WTC11 (cell line): ENCODE measurements at regions not wholly inside any gene's neighbourhood (a gene's known extent, or its start where the extent isn't known, plus 50 kb on each side); places are given as distances from the start of the nearest gene placed in this dataset.

Experiments used
- ATAC-seq: fragments of 200-7000 bp; cut with Tn5 transposase; 2 replicates; pipeline ENCODE4 v1.10.0; 2021; ENCODE audit warnings: mild to moderate bottlenecking, moderate library complexity
- CTCF ChIA-PET: fragments of 300-600 bp; sonication (Branson Sonifier 250); formaldehyde crosslinking; loops from one replicate; lab custom pipeline; 2021; ENCODE audit warnings: antibody characterized with exemption; lab: Charles Lee
- POLR2A ChIA-PET: fragments of 350-600 bp; sonication (Branson Sonifier 250); formaldehyde crosslinking; loops from one replicate; lab custom pipeline; 2021; ENCODE audit warnings: antibody characterized with exemption; lab: Charles Lee
- DNase-seq: peaks from one replicate; pipeline ENCODE4 v3.0.0; 2021; ENCODE audit warnings: low spot score
- H3K27ac Mint-ChIP-seq: 2 replicates; pipeline ENCODE4 v1.8.0; 2021; ENCODE audit warnings: mixed read lengths
- H3K27me3 Mint-ChIP-seq: 2 replicates; pipeline ENCODE4 v1.8.0; 2021; ENCODE audit warnings: low read depth, mild to moderate bottlenecking, moderate library complexity, mixed read lengths
- H3K36me3 Mint-ChIP-seq: 2 replicates; pipeline ENCODE4 v1.8.0; 2021; ENCODE audit warnings: mixed read lengths
- H3K4me1 Mint-ChIP-seq: 2 replicates; pipeline ENCODE4 v1.8.0; 2022; ENCODE audit warnings: mixed read lengths
- H3K4me3 Mint-ChIP-seq: 2 replicates; pipeline ENCODE4 v1.8.0; 2021; ENCODE audit warnings: mild to moderate bottlenecking, moderate library complexity, mixed read lengths
- H3K9me3 Mint-ChIP-seq: 2 replicates; pipeline ENCODE4 v1.8.0; 2021; ENCODE audit warnings: mixed read lengths
- AFF4 ChIP-seq: sonication (generic); formaldehyde crosslinking; IDR thresholded peaks from 2 replicates; pipeline ENCODE4 v1.8.1; 2023; ENCODE audit warnings: mild to moderate bottlenecking, missing genetic modification reagents, borderline replicate concordance
- ATF3 ChIP-seq: sonication (generic); formaldehyde crosslinking; conservative IDR thresholded peaks from 2 replicates; pipeline ENCODE4 v1.8.1; 2022; ENCODE audit warnings: mild to moderate bottlenecking, missing genetic modification reagents
- CREB1 ChIP-seq: sonication (generic); formaldehyde crosslinking; IDR thresholded peaks from 2 replicates; pipeline ENCODE4 v1.8.0; 2023; ENCODE audit warnings: mild to moderate bottlenecking, missing genetic modification reagents
- CTCF ChIP-seq: fragments of 200-600 bp; IDR thresholded peaks from 2 replicates; pipeline ENCODE4 v1.8.0; 2022; ENCODE audit warnings: antibody characterized with exemption
- E2F4 ChIP-seq: sonication (generic); formaldehyde crosslinking; IDR thresholded peaks from 2 replicates; pipeline ENCODE4 v1.8.1; 2022; ENCODE audit warnings: low read depth, mild to moderate bottlenecking, moderate library complexity, missing genetic modification reagents, borderline replicate concordance
- ELF4 ChIP-seq: sonication (generic); formaldehyde crosslinking; IDR thresholded peaks from 2 replicates; pipeline ENCODE4 v1.8.1; 2022; ENCODE audit warnings: low read depth, mild to moderate bottlenecking, moderate library complexity, missing genetic modification reagents
- ERG ChIP-seq: fragments of 250-450 bp; sonication (Bioruptor Pico); IDR thresholded peaks from 2 replicates; pipeline ENCODE4 v1.8.0; 2021; ENCODE audit warnings: mild to moderate bottlenecking
- KAT7 ChIP-seq: sonication (generic); formaldehyde crosslinking; IDR thresholded peaks from 2 replicates; pipeline ENCODE4 v1.8.1; 2023; ENCODE audit warnings: missing genetic modification reagents, mild to moderate bottlenecking, borderline replicate concordance
- MYBL2 ChIP-seq: sonication (generic); formaldehyde crosslinking; IDR thresholded peaks from 2 replicates; pipeline ENCODE4 v1.8.1; 2023; ENCODE audit warnings: mild to moderate bottlenecking, moderate library complexity, missing genetic modification reagents
- NR3C1 ChIP-seq: sonication (generic); formaldehyde crosslinking; conservative IDR thresholded peaks from 2 replicates; pipeline ENCODE4 v1.8.1; 2023; ENCODE audit warnings: low read depth, mild to moderate bottlenecking, missing genetic modification reagents
- PREB ChIP-seq: sonication (generic); formaldehyde crosslinking; IDR thresholded peaks from 2 replicates; pipeline ENCODE4 v1.8.1; 2022; ENCODE audit warnings: mild to moderate bottlenecking, missing genetic modification reagents, moderate library complexity, borderline replicate concordance
- RORB ChIP-seq: fragments of 250-450 bp; sonication (Bioruptor Pico); IDR thresholded peaks from 2 replicates; pipeline ENCODE4 v1.9.0; 2021; ENCODE audit warnings: mild to moderate bottlenecking
- SP1 ChIP-seq: sonication (generic); formaldehyde crosslinking; conservative IDR thresholded peaks from 2 replicates; pipeline ENCODE4 v1.8.1; 2022; ENCODE audit warnings: missing genetic modification reagents
- USF1 ChIP-seq: sonication (generic); formaldehyde crosslinking; IDR thresholded peaks from 2 replicates; pipeline ENCODE4 v1.8.0; 2022; ENCODE audit warnings: mild to moderate bottlenecking, missing genetic modification reagents
- ZBTB43 ChIP-seq: sonication (generic); formaldehyde crosslinking; IDR thresholded peaks from 2 replicates; pipeline ENCODE4 v1.8.1; 2023; ENCODE audit warnings: mild to moderate bottlenecking, missing genetic modification reagents
- ZNF138 ChIP-seq: sonication (generic); formaldehyde crosslinking; conservative IDR thresholded peaks from 2 replicates; pipeline ENCODE4 v1.8.1; 2022; ENCODE audit warnings: mild to moderate bottlenecking, moderate library complexity, missing genetic modification reagents
- ZNF232 ChIP-seq: sonication (generic); formaldehyde crosslinking; IDR thresholded peaks from 2 replicates; pipeline ENCODE4 v1.8.0; 2022; ENCODE audit warnings: mild to moderate bottlenecking, missing genetic modification reagents
- ZNF281 ChIP-seq: sonication (generic); formaldehyde crosslinking; IDR thresholded peaks from 2 replicates; pipeline ENCODE4 v1.8.0; 2023; ENCODE audit warnings: mild to moderate bottlenecking, missing genetic modification reagents
- ZNF423 ChIP-seq: fragments of 250-450 bp; sonication (Bioruptor Pico); IDR thresholded peaks from 2 replicates; pipeline ENCODE4 v2.1.2; 2022; ENCODE audit warnings: mild to moderate bottlenecking, moderate library complexity
- ZNF671 ChIP-seq: fragments of 250-450 bp; sonication (Bioruptor Pico); IDR thresholded peaks from 2 replicates; pipeline ENCODE4 v1.8.0; 2021; ENCODE audit warnings: mild to moderate bottlenecking

- TF ChIP-seq ZBTB43 (CRISPR knock-in tag) (no peak), PREB (no peak), ZNF138 (CRISPR knock-in tag) (no peak), ZNF423 (CRISPR knock-in tag) (no peak), E2F4 (CRISPR knock-in tag) (no peak), CTCF (no peak), ZNF281 (CRISPR knock-in tag) (no peak), ERG (CRISPR knock-in tag) (no peak)
These were observed 105.5 kb upstream of the PARD3 start (continued) for GRCh38 chr10:34920578-34920977.

- Mint-ChIP-seq H3K27ac (no peak overlapping the region), H3K4me3 (no peak overlapping the region), H3K4me1 (peaks cover 16% of the 10 kb centered on the region), H3K9me3 (no peaks in the 10 kb centered on the region; the same call in 1 of the 2 replicates), H3K27me3 (no peaks in the 10 kb centered on the region), H3K36me3 (no peaks in the 10 kb centered on the region)
- ATAC-seq (no peak), DNase-seq (no peak)
- ChIA-PET CTCF (interaction anchor here (0.7 to 2.0 kb wide), 3 partner anchors 13 to 241 kb away, joined by 3 to 7 read pairs (median 6); no protein-coding TSS in a partner anchor), POLR2A (interaction anchor here (0.5 to 1.8 kb wide), 2 partner anchors 9 to 164 kb away, joined by 3 to 4 read pairs; no protein-coding TSS in a partner anchor)
- TF ChIP-seq ZNF232 (no peak), NR3C1 (CRISPR knock-in tag) (no peak), AFF4 (CRISPR knock-in tag) (no peak), ATF3 (CRISPR knock-in tag) (no peak), RORB (CRISPR knock-in tag) (no peak), USF1 (CRISPR knock-in tag) (no peak), CREB1 (CRISPR knock-in tag) (no peak), ZNF671 (CRISPR knock-in tag) (no peak), KAT7 (CRISPR knock-in tag) (no peak), MYBL2 (CRISPR knock-in tag) (no peak), ELF4 (CRISPR knock-in tag) (no peak), E2F4 (CRISPR knock-in tag) (no peak), SP1 (CRISPR knock-in tag) (no peak)
These were observed 103.8 kb upstream of the PARD3 start for GRCh38 chr10:34918776-34919315.
